ENCODE measurements at regions not wholly inside any gene's neighbourhood (a gene's known extent, or its start where the extent isn't known, plus 50 kb on each side); places are given as distances from the start of the nearest gene placed in this dataset.

DNA sequence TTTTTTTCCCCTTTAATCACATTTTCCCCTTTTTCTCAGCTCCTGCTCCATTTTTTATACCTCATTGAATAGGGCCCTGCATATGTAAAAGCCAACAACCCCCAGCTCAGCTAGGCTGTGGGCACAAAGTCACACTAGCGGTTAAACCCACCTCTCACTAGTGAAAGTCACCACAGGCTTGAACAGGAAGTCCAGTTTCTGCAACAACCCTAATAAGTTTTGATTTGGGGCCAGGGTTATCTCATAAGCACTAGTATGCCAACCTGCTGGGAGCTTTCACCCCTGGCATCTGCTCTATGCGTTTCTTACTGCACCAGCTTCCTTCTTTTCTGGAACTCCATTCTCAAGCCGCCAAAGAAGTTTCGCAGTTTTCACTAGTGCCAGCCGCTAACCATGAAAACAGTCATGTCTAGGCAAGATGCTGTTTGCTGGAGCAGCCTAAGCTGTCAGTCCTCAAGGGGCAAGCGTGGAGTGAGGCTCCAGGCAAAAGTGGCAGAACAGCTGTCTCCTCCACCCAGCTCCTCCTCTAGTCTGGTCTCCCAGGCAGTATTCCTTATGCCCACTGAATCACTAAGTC is 197.0 kb upstream of the MEIS1 start (continued):
- TF ChIP-seq, protein P1, sequence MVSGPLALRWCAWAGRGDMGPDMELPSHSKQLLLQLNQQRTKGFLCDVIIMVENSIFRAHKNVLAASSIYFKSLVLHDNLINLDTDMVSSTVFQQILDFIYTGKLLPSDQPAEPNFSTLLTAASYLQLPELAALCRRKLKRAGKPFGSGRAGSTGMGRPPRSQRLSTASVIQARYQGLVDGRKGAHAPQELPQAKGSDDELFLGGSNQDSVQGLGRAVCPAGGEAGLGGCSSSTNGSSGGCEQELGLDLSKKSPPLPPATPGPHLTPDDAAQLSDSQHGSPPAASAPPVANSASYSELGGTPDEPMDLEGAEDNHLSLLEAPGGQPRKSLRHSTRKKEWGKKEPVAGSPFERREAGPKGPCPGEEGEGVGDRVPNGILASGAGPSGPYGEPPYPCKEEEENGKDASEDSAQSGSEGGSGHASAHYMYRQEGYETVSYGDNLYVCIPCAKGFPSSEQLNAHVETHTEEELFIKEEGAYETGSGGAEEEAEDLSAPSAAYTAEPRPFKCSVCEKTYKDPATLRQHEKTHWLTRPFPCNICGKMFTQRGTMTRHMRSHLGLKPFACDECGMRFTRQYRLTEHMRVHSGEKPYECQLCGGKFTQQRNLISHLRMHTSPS (CRISPR knock-in tag; IDR thresholded peaks at IDR 0.05; ENCODE audit: low read depth): no peak
- TF ChIP-seq ERF (CRISPR knock-in tag; IDR thresholded peaks at IDR 0.05) (no peak), SMARCC2 (IDR thresholded peaks at IDR 0.05) (no peak), KDM3A (CRISPR knock-in tag; IDR thresholded peaks at IDR 0.05; ENCODE audit: low read depth) (no peak), ZFP36L2 (CRISPR knock-in tag; IDR thresholded peaks at IDR 0.05) (no peak)

DNA sequence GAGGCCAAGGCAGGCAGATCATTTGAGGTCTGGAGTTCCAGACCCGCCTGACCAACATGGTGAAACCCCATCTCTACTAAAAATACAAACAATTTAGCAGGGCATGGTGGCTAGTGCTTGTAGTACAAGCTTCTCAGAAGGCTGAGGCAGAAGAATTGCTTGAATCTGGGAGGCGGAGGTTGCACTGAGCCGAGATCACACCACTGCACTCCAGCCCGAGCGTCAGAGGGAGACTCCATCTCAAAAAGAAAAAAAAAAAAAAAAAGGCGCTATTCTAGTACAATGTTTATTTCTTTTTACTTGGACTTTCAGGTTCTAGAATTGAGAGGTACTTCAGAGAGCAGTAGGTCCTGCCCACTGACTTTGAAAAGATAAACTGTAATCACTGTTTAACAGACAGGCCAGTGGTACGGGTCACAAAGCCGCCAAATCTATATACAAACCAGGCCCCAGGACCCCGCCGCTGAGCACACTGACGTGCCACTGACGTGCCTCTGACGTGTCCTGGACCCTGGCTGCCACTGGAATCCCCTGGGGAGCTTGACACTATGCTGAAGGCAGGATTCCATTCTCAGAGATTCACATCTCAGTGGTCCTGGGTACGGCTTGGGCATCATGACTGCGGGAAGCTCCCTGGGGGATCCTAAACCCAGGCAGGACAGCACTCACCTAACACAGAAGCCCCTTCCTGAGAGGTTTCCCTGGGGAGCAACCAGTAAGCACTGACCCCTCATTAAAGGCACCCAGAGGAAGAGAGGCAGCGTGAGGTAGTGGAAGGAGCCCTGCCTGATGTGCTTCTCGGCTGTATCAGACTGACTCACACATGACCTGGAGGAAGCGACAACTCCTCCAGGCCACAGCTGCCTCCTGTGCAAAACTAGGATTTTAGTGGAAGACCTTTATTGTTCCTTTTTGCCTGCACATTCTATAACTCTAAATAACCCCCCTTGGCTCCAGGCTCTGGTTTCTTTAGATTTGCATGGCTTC is 197.8 kb upstream of the MEIS1 start:
- DNase-seq (ENCODE audit: low spot score) (no peak), ATAC-seq (no peak), FAIRE-seq (no peak)
- ChIA-PET CTCF (ENCODE audit: low intra/inter-chr PET ratio, low total read pairs) (no interaction called here), POLR2A (no interaction called here)
- no peak overlapping the region for H3K4me3 ChIP-seq (replicated peaks in 1 of 3; ENCODE audit: insufficient read depth in 1 of 3, low read depth in 2 of 3, low read length in 3 of 3)
- no peaks in the 10 kb centered on the region for H3K9me3 ChIP-seq (ENCODE audit: low read length)
- H4K20me1 ChIP-seq (ENCODE audit: insufficient read depth, low read length): no peaks in the 10 kb centered on the region
- in situ Hi-C loops (cut with HindIII; ENCODE audit: extremely low pct_ligation_motif_present, low pct_unique_long_range_greater_than_20kb) (no loop called here), intact Hi-C loops (cut with micrococcal nuclease; ENCODE audit: unreplicated experiment) (no loop called here)
- BruUV-seq (replicated peaks): no TSS peak
- no peak overlapping the region for H3K9ac ChIP-seq (ENCODE audit: insufficient read depth, low read depth, low read length)
- no peak overlapping the region for H3K27ac ChIP-seq (ENCODE audit: extremely low read length, insufficient read depth, low read length)
- 29% methylated on average over 16 of the region's 18 CpGs for WGBS (ENCODE audit: low lambda C conversion rate)
- H3K4me2 ChIP-seq (ENCODE audit: low read depth, low read length): no peak overlapping the region
- H3K27me3 ChIP-seq (ENCODE audit: control insufficient read depth in 1 of 2, insufficient read depth in 2 of 2, low read length in 2 of 2): peaks cover 0 to 26% of the 10 kb centered on the region in 2 experiments; a peak in 2 of 5 replicates
- no peaks in the 10 kb centered on the region for H3K79me2 ChIP-seq (ENCODE audit: insufficient read depth, low read length)
- no peaks in the 10 kb centered on the region for H3K4me1 ChIP-seq (ENCODE audit: insufficient read depth, low read length)
- H3K36me3 ChIP-seq (replicated peaks in 1 of 2; ENCODE audit: control insufficient read depth in 1 of 2, insufficient read depth in 2 of 2, low read length in 2 of 2): no peaks in the 10 kb centered on the region
- H2AFZ ChIP-seq (ENCODE audit: low read length): no peak overlapping the region
- TF ChIP-seq RAD51 (IDR thresholded peaks at IDR 0.05; ENCODE audit: borderline replicate concordance) (no peak), ZNF317 (CRISPR knock-in tag; IDR thresholded peaks at IDR 0.05) (no peak), ZNF670 (CRISPR knock-in tag; IDR thresholded peaks at IDR 0.05; ENCODE audit: borderline replicate concordance) (no peak), ZNF713 (CRISPR knock-in tag; IDR thresholded peaks at IDR 0.05) (no peak), XBP1 (CRISPR knock-in tag; IDR thresholded peaks at IDR 0.05) (no peak), ZFP62 (CRISPR knock-in tag; IDR thresholded peaks at IDR 0.05) (no peak), ZNF367 (CRISPR knock-in tag; IDR thresholded peaks at IDR 0.05; ENCODE audit: borderline replicate concordance) (no peak), ZNF180 (CRISPR knock-in tag; IDR thresholded peaks at IDR 0.05; ENCODE audit: borderline replicate concordance, low read depth) (no peak), ZNF83 (CRISPR knock-in tag; IDR thresholded peaks at IDR 0.05; ENCODE audit: borderline replicate concordance) (no peak), ZNF614 (CRISPR knock-in tag; IDR thresholded peaks at IDR 0.05; ENCODE audit: borderline replicate concordance) (no peak)
- TF ChIP-seq, protein P2, sequence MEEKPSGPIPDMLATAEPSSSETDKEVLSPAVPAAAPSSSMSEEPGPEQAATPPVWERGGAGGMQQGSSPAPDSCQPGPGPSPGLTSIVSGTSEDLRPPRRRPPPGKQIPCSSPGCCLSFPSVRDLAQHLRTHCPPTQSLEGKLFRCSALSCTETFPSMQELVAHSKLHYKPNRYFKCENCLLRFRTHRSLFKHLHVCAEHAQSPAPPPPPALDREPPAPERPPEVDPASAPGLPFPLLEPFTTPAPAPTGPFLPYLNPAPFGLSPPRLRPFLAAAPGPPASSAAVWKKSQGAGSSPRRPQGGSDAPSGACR (CRISPR knock-in tag; IDR thresholded peaks at IDR 0.05): no peak
- TF ChIP-seq, protein P3, sequence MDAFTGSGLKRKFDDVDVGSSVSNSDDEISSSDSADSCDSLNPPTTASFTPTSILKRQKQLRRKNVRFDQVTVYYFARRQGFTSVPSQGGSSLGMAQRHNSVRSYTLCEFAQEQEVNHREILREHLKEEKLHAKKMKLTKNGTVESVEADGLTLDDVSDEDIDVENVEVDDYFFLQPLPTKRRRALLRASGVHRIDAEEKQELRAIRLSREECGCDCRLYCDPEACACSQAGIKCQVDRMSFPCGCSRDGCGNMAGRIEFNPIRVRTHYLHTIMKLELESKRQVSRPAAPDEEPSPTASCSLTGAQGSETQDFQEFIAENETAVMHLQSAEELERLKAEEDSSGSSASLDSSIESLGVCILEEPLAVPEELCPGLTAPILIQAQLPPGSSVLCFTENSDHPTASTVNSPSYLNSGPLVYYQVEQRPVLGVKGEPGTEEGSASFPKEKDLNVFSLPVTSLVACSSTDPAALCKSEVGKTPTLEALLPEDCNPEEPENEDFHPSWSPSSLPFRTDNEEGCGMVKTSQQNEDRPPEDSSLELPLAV (CRISPR knock-in tag; conservative IDR thresholded peaks at IDR 0.05; ENCODE audit: low read depth): no peak
- TF ChIP-seq, protein P4, sequence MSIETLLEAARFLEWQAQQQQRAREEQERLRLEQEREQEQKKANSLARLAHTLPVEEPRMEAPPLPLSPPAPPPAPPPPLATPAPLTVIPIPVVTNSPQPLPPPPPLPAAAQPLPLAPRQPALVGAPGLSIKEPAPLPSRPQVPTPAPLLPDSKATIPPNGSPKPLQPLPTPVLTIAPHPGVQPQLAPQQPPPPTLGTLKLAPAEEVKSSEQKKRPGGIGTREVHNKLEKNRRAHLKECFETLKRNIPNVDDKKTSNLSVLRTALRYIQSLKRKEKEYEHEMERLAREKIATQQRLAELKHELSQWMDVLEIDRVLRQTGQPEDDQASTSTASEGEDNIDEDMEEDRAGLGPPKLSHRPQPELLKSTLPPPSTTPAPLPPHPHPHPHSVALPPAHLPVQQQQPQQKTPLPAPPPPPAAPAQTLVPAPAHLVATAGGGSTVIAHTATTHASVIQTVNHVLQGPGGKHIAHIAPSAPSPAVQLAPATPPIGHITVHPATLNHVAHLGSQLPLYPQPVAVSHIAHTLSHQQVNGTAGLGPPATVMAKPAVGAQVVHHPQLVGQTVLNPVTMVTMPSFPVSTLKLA (IDR thresholded peaks at IDR 0.05): no peak
